ENCODE measurements at regions not wholly inside any gene's neighbourhood (a gene's known extent, or its start where the extent isn't known, plus 50 kb on each side); places are given as distances from the start of the nearest gene placed in this dataset.
A peak's percentile ranks its signal among the peaks of the same experiment; 100 is the strongest.

DNA sequence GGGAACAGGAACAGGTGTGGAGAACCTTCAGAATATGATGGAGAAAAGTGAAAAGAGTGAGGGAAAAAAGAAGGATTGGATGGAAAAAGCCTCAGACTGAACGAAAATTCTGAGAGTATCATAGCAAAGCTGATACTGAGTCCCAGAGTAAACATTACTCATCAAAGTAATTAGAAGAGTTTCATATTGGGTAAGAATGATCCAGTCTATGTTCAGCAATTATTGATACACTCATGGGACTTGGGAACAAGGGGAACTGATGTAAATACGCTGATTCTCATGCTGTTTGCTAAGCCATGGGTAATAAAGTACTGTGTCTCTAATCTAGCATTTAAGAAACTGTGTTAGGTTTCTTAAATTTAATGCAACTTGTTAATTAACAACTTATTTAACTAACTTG lies 219.9 kb upstream of the NOL4 start:
- no peak for TF ChIP-seq TAF1 (IDR thresholded peaks at IDR 0.05; ENCODE audit: low read depth, low read length)
- TF ChIP-seq PAX5 (IDR thresholded peaks at IDR 0.05; ENCODE audit: insufficient read depth, low read length, severe bottlenecking), result no peak
- no peak for FAIRE-seq
- no peak for DNase-seq (ENCODE audit: insufficient read length, low spot score)

DNA sequence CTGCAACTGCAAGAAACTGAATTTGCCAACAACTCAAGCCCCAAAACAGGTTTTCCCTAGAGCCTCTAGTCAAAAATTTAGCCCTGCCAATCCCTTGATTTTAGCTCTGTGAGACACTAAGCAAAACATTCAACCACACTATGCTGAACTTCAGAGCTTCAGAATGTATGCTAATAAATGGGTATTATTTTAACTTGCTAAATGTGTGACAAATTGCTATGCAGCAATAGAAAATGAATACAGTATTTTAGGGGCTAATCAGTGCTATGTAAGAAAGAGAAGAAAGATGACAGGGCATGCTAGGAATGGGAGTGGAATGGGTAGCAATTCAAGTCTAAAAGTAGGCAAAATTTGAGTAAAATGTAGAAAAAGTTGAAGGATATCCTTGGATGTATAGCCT lies 223.9 kb upstream of the NOL4 start:
- no peak for FAIRE-seq
- no peak for DNase-seq (ENCODE audit: insufficient read length, low spot score)
- TF ChIP-seq PAX5 (IDR thresholded peaks at IDR 0.05; ENCODE audit: insufficient read depth, low read length, severe bottlenecking) (no peak), SPI1 (IDR thresholded peaks at IDR 0.05; ENCODE audit: low read depth, low read length) (no peak), POLR2A (IDR thresholded peaks at IDR 0.05; ENCODE audit: low read depth, low read length) (no peak), TAF1 (IDR thresholded peaks at IDR 0.05; ENCODE audit: low read depth, low read length) (no peak), POU2F2 (IDR thresholded peaks at IDR 0.05; ENCODE audit: low read depth, low read length) (no peak), POLR2AphosphoS5 (IDR thresholded peaks at IDR 0.05; ENCODE audit: low read depth, low read length) (no peak)

DNA sequence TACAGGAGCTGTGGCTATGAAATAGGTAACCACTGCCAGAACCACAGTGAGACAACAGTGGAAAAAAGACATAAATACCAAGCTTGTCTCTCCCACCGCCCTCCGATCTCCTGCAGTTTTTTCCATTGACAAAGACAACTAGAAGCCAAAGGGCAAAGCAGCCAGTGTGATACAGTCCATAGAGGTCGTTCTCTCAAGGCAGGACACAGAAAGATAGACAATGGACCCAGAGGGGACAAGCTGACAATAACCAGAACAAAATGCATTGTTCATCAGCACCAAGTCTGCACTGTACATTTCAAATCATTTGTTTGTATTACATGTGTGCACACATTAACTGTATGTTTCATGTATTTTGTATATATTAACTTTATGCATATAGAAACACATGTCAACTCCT lies 233.0 kb upstream of the NOL4 start:
- no peak for DNase-seq (ENCODE audit: insufficient read length, low spot score)
- no peak for FAIRE-seq
- TF ChIP-seq SPI1 (IDR thresholded peaks at IDR 0.05; ENCODE audit: low read depth, low read length), result no peak
- no peak for TF ChIP-seq POLR2A (IDR thresholded peaks at IDR 0.05; ENCODE audit: low read depth, low read length)
- TF ChIP-seq TAF1 (IDR thresholded peaks at IDR 0.05; ENCODE audit: low read depth, low read length), result no peak

DNA sequence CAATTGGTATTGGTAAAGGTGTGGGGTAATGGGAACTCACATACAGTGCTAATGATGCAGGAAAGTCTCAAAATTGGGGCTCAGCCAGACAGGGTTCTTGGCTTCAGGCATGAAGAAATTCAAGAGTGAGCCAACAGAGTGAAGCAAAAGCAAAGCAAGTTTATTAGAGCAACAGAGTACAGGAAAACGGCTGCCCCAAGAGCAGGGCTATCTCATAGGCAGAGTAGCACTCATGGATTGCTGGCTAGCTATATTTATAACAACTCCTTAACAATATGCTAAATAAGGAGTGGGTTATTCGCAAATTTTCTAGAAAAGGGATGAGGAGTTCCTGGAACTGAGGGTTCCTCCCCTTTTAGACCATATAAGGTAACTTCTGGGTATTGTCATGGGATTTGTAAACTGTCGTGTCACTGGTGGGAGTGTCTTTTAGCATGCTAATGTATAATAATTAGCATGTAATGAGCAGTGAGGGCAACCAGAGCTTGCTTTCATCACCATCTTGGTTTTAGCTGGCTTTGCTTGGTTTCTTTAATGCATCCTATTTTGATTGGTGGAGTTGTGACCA lies 233.8 kb upstream of the NOL4 start:
- FAIRE-seq (no peak), DNase-seq (ENCODE audit: insufficient read length, low spot score) (no peak)
- TF ChIP-seq SPI1 (IDR thresholded peaks at IDR 0.05; ENCODE audit: low read depth, low read length) (no peak), POLR2AphosphoS5 (IDR thresholded peaks at IDR 0.05; ENCODE audit: low read depth, low read length) (no peak), PAX5 (IDR thresholded peaks at IDR 0.05; ENCODE audit: insufficient read depth, low read length, severe bottlenecking) (no peak), POU2F2 (IDR thresholded peaks at IDR 0.05; ENCODE audit: low read depth, low read length) (no peak), TAF1 (IDR thresholded peaks at IDR 0.05; ENCODE audit: low read depth, low read length) (no peak), POLR2A (IDR thresholded peaks at IDR 0.05; ENCODE audit: low read depth, low read length) (no peak)

DNA sequence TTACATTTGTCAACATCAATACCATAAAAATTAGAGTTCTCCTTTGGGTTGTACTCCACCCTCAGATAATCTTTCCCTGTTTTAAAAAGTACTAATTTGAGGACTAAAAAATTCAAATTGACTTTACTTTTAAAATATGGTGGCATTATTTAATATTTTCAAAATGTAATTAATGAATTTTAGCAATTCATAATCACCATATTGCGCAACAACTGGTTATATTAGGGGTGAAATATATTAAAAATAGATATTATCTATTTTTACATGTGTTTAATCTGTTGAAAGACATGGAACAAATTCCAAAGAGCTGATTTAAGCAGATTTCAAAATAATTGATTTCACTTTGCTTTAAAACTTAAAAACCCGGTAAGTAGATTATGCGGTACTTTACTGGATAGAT lies 236.6 kb upstream of the NOL4 start:
- no peak for TF ChIP-seq POU2F2 (IDR thresholded peaks at IDR 0.05; ENCODE audit: low read depth, low read length)
- TF ChIP-seq POLR2A (IDR thresholded peaks at IDR 0.05; ENCODE audit: low read depth, low read length), result no peak
- TF ChIP-seq PAX5 (IDR thresholded peaks at IDR 0.05; ENCODE audit: insufficient read depth, low read length, severe bottlenecking), result no peak
- TF ChIP-seq TAF1 (IDR thresholded peaks at IDR 0.05; ENCODE audit: low read depth, low read length), result no peak
- TF ChIP-seq POLR2AphosphoS5 (IDR thresholded peaks at IDR 0.05; ENCODE audit: low read depth, low read length), result no peak
- TF ChIP-seq SPI1 (IDR thresholded peaks at IDR 0.05; ENCODE audit: low read depth, low read length), result no peak
- DNase-seq (ENCODE audit: insufficient read length, low spot score) (no peak), FAIRE-seq (no peak)

DNA sequence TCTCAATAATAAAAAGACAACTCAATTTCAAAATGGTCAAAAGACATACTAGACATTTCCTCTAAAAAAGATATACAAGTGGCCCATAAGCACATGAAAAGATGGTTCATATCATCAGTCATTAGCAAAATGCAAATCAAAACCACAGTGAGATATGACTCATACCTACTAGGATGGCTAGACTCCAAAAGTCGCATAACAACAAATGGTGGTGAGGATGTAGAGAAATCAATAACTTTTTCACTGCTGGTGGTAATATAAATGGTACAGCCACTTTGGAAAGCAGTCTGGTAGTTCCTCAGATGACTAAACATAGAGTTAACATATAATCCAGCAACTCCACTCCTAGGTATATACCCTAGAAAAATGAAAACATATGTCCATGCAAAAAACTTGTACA lies 242.3 kb upstream of the NOL4 start:
- no peak for FAIRE-seq
- DNase-seq (ENCODE audit: insufficient read length, low spot score), result no peak
- TF ChIP-seq POLR2AphosphoS5 (IDR thresholded peaks at IDR 0.05; ENCODE audit: low read depth, low read length) (no peak), PAX5 (IDR thresholded peaks at IDR 0.05; ENCODE audit: insufficient read depth, low read length, severe bottlenecking) (no peak), TAF1 (IDR thresholded peaks at IDR 0.05; ENCODE audit: low read depth, low read length) (no peak), POLR2A (IDR thresholded peaks at IDR 0.05; ENCODE audit: low read depth, low read length) (no peak), POU2F2 (IDR thresholded peaks at IDR 0.05; ENCODE audit: low read depth, low read length) (no peak), SPI1 (IDR thresholded peaks at IDR 0.05; ENCODE audit: low read depth, low read length) (no peak)

DNA sequence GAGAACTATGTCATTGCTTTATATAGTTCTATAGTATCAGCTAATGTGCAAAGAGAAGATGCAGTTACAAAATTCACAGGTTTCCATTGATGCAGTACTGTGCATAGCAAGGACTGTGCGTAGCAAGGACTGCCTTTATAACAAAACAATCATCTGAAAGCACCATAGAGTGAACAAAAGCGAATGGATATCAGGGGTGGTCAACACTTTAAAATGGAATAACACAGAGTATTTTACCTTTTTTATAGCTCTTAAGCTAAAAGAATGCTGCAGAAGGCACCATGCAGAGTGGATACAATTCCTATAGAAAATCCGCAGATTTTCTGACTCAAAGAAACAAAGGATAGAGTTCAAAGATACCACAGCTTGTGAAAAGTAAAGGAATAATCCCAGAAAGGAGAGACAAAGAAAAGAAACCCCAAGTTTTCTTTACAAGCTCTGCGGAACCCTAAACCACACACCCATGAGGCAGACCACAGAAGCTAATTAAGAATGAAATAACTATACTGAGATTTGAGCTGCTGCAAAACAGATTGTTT lies 229.9 kb upstream of the DTNA start:
- FAIRE-seq (no peak), DNase-seq (ENCODE audit: insufficient read length, low spot score) (no peak)
- TF ChIP-seq SPI1 (IDR thresholded peaks at IDR 0.05; ENCODE audit: low read depth, low read length) (no peak), TAF1 (IDR thresholded peaks at IDR 0.05; ENCODE audit: low read depth, low read length) (no peak), PAX5 (IDR thresholded peaks at IDR 0.05; ENCODE audit: insufficient read depth, low read length, severe bottlenecking) (no peak), POU2F2 (IDR thresholded peaks at IDR 0.05; ENCODE audit: low read depth, low read length) (no peak)

DNA sequence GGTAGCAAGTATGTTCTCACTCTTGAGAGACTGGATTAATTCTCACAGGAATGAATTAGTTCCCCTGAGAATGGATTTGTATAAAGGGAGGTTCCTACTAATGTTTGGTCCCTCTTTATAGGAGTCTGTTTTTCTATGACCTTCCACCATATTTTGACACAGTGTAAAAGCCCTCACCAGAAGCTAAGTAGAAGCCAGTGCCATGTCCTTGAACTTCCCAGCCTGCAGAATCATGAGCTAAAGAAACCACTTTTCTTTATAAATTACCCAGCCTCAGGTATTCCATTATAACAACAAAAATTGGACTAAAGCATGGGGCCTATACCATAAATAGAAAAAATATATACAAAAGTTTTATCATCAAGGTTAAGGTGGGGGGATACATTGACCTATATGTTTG lies 227.9 kb upstream of the DTNA start:
- DNase-seq (ENCODE audit: insufficient read length, low spot score) (no peak), FAIRE-seq (no peak)
- TF ChIP-seq POU2F2 (IDR thresholded peaks at IDR 0.05; ENCODE audit: low read depth, low read length) (no peak), SPI1 (IDR thresholded peaks at IDR 0.05; ENCODE audit: low read depth, low read length) (no peak), POLR2A (IDR thresholded peaks at IDR 0.05; ENCODE audit: low read depth, low read length) (no peak), POLR2AphosphoS5 (IDR thresholded peaks at IDR 0.05; ENCODE audit: low read depth, low read length) (no peak), TAF1 (IDR thresholded peaks at IDR 0.05; ENCODE audit: low read depth, low read length) (no peak), PAX5 (IDR thresholded peaks at IDR 0.05; ENCODE audit: insufficient read depth, low read length, severe bottlenecking) (no peak)

DNA sequence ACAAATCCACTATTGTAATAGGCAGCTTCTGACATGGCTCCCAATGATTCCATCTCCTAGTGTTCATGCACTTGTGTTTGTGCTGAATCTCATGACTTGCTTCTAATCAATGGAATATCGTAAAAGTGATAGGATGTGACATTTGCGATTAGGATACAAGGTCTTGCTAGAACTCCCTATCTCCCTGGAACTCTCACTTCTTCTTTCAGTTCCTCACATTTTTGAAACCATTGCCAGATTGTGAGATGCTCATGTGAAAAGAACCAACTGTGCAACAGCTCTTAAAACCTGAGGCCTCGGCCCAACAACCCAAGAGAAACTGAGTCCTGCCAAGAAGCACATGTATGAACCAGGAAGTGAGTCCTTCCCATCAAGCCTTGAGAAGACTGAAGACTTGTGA lies 226.9 kb upstream of the DTNA start:
- FAIRE-seq (no peak), DNase-seq (ENCODE audit: insufficient read length, low spot score) (no peak)
- TF ChIP-seq TAF1 (IDR thresholded peaks at IDR 0.05; ENCODE audit: low read depth, low read length) (no peak), POLR2AphosphoS5 (IDR thresholded peaks at IDR 0.05; ENCODE audit: low read depth, low read length) (no peak), SPI1 (IDR thresholded peaks at IDR 0.05; ENCODE audit: low read depth, low read length) (peak; percentile 69)

DNA sequence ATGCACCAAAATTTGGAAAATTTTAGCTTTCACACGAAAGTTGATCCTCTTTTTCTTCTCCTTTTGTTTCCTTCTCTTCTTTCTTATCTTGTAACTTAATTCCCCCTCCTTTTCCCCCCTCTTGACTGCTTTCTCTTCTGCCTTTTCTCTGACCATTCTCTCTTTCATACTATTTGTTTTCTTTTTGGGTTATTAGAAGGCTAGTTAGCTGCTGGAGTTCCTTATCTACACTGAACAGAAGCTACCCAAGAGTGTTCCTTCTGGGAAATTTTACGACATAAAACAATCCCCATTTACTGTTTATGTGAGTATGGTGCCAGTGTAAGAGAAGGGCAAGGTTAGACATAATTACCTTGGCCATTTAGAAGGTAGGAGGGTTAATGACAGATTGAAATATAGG lies 218.4 kb upstream of the DTNA start:
- TF ChIP-seq SPI1 (IDR thresholded peaks at IDR 0.05; ENCODE audit: low read depth, low read length) (no peak), POU2F2 (IDR thresholded peaks at IDR 0.05; ENCODE audit: low read depth, low read length) (no peak), PAX5 (IDR thresholded peaks at IDR 0.05; ENCODE audit: insufficient read depth, low read length, severe bottlenecking) (no peak), POLR2A (IDR thresholded peaks at IDR 0.05; ENCODE audit: low read depth, low read length) (no peak), POLR2AphosphoS5 (IDR thresholded peaks at IDR 0.05; ENCODE audit: low read depth, low read length) (no peak), TAF1 (IDR thresholded peaks at IDR 0.05; ENCODE audit: low read depth, low read length) (no peak)
- no peak for DNase-seq (ENCODE audit: insufficient read length, low spot score)
- FAIRE-seq, result no peak

Measured in GM12891 (cell line).